ENCODE measurements at regions not wholly inside any gene's neighbourhood (a gene's known extent, or its start where the extent isn't known, plus 50 kb on each side); places are given as distances from the start of the nearest gene placed in this dataset.

DNA sequence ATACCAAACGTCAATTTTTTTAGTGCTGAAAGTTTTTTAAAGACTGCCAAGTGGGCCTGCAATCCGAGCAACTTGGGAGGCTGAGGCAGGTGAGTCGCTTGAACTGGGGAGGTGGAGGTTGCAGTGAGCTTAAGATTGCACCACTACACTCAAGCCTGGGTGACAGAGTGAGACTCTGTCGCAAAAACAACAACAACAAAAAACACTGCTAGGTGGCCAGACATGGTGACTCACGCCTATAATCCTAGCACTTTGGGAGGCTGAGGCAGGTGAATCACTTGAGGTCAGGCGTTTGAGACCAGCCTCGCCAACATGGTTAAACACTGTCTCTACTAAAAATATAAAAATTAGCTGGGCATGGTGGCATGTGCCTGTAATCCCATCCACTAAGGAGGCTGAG is 202.8 kb upstream of the COPS8 start:
- DNase-seq: no peak

DNA sequence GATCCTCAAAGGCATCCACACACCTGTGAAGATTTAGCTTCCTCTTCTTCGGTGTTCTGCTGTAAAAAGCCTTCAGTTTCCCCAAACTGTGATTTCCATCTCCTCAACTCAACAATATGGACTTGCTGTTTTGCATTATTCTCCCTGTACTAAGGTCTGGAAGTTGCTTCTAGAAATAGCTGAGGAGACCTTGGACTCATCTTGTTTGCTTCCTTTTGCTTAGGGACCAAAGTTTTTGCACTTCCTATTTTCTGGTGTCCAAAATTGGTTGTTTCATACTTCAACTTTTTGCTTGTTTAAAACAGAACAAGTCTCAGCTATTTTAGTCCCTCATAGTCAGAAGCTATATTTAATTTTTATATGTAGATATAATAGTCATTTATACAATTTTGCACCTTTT is 201.9 kb upstream of the COPS8 start:
- DNase-seq: no peak

DNA sequence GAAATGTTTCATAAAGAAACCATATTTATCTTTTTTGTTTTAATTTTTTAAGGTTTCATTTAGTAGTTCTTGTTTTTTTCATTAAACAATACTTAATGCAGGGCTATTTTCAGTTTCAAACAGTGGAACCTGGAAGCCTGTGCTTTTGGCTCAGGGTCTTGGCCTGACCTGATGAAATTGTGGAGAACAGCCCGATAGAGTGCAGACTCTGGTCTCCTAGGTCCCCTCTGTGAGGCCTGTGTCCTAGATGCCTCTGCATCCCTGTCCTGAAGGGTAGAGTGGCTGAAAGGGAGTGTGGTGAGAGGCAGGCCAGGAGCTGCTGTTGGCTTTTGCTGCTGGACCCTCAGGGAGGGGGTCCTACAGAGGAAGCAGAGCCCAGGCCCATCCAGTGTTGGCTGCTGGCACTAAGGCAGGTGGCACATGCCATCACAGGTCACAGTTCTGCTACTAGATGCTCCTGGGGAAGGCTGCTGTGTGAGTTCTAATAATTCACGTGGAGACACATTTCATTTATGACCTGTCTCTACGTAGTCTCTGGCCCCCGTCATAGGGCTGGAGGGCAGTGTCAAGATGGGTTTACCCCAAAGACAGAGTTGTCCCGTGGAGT is 201.0 kb upstream of the COPS8 start:
- no peak for DNase-seq

DNA sequence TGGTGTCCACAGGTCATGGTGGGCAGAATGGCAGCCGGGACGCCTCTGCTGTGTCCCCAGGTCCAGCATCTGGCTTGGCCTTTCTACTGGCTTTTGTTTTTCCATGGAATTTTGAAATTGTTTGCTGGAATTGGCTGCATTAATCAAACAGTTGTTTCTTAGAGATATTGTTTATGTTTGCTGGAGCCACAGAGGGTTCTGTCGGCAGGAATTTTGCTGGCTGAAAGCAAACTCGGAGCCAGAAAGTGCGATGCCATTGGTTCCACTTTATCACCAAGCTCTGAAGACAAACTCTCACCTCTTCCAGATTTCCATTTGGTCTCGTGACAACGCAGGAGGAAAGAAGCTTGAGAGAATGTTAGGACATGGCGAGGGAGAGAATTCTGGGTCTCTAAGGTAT is 199.2 kb upstream of the COPS8 start:
- DNase-seq: no peak

DNA sequence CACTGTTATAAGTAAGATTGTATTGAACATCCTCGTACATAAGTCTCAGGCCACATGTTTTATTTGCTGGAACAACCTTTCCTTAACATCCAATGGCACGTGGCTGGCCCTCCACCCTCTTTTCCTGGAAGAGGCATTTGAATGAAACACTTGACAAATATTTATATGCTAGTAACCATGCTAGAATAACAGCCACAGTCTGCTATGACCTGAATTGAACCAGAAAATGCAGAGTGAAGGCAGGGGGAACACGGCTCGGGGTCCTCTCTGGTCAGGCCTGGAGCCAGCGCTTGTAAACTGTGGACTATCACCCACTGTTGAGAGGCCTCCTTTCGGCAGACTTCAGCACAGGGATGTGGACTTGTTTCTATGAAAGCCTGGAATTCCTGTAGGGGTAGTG is 198.2 kb upstream of the COPS8 start:
- DNase-seq: no peak

DNA sequence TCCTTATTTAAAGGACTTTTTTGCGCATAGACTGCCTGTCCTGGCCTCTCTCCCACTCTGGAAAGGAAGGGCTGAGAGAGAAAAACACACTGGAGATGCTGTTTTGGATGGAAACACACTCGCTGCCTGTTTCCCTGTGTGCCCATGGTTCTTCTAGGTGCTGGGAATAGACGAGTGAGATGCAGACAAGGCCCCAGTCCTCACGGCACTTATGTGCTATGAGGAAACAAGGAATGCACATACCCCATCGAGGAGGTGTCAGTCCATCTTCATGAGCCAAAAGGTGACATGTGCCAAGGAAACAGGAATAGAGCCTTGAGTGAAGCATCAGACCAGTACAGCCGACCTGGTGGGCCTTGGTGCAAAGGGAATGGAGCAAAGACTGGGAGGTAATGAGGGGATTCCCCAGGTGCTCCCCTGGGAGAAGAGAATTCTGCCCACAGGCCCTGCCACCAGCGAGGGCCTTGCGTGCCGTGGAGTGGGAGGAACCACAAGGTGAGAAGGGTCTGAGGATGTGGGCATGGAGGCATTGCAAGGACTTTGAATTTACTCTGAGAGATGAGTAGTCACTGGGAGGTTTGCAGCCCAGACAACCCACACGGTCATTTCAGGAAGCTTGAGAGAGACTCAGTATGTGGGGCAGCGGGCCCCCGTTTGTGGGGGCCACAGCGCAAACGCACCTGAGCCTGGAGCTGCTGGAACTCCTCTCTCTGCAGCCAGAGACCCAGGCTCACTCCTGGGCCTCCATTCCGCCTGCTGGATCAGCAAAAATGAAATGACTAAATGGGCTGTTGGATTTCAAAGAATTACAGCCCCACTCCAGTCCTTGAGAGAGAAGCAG is 197.5 kb upstream of the COPS8 start:
- DNase-seq: no peak

DNA sequence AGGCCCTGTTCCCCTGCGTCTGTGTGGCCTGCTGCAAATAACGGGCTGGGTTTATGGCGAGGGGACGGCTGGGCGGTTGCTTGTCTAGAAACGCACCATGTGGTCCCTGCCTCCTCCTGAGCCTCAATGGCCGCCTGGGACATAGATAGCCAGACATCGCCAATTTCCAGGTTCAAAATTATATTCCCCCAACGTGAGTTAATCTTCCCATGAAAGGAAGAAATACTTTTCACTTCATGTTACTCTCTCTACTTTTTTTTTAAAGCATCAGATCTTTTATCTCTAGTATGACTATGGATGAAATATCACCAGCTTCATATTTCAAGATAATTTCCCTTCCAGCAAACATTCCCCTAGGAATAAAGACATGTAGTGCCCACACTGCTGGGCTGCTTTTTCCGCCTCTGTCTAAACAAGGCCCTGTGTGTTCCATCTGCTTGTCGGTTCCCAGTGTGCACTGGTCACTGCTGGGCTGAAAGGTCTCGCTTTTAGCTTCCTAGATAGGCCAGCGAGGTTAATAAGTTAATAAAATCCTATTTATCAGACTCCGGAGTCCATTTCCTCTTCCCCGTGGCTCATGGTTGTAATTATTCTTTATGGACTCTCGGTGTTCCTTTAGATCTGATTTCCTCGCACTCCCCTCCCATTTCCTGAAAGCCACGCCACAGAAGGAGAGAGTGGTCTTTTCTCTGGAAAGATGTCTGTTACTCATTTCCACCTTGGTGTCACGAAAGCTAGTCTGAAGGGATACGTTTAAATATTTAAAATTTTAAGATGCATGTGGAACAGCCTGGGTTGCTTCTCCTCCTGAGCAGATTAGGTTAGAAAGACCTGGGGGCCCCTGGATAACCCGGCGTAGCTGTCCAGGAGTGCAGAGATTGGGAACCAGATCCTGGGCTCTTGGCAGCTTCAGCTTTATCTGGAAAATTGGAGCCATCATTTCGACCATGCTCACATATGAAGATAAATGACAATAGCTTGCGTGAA is 196.6 kb upstream of the COPS8 start:
- no peak for DNase-seq

DNA sequence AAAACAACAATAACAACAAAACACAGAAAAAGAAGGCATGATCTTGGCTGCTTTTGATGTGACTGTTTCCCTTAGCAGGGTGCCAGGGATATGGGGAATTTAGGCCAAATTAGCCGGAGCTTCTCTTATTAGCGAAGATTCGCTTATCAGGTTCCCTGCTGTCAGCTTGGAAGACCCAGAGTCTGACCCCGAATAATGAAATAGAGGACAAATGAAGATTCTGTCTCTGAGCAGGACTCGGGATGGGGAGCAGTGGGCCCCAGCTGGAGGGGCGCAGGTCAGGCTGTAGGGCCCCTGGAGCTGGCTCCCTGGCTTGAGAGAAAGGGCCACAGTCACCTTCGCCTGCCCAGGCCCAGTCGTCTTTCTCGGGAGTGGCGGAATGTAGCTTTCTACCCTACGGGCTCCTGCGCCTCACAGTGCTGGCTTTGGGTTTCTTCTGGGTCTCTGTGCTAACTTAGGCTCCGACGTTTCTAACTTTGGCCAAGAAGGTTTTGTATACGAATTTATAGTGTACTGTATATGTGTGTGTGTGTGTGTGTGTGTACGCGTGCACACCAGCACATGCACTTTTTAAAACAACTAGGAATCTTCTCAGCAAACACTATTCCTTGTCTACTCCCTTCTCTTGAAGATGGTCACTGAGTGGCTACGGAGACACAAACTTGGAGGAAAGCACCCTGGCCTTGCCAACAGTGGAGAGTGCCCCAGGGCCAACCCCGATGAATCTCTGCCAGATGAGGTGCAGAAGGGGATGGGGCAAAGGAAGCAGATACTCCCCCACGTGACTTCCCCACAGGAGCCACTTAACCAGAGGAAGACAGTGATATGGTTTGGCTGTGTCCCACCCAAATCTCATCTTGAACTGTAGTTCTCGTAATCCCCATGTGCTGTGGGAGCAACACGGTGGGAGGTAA is 195.6 kb upstream of the COPS8 start:
- DNase-seq: no peak

DNA sequence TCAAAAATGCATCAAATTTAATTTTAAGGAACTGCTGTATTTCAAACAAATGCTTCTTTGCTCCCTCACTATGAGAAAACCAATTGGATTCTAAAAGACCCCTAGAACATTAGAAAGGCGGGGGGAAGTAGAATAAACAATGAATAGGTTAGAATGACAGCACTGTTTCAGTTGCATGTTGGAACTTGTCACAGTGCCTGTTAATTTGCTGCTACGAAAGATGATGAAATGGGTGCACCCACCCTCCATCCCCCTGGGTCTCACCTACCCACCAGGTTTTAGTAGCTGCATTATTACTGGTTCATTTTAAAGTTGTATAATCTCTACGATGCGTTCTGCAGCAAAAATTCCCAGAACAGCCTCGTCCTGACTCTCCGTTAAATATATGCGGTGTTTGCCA is 193.0 kb upstream of the COPS8 start:
- no peak for DNase-seq

DNA sequence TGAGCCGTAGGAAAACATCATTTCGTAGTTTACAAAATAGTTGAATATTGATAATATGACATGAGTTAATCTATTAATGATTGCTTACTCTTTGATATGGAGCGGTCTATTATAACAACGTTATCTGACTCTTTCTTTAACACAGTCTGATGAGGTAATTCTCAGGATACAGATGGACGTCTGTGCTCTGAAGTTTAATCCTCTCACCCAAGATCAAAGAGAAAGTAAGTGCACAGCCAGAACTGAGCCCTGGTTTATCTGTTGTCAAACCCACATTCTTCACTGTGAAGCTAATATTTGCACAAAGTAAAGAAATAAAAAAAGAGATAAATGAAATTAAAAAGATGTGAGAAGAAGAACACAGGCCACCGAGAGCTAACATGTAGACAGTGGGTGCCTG is 190.9 kb upstream of the COPS8 start:
- no peak for DNase-seq

DNA sequence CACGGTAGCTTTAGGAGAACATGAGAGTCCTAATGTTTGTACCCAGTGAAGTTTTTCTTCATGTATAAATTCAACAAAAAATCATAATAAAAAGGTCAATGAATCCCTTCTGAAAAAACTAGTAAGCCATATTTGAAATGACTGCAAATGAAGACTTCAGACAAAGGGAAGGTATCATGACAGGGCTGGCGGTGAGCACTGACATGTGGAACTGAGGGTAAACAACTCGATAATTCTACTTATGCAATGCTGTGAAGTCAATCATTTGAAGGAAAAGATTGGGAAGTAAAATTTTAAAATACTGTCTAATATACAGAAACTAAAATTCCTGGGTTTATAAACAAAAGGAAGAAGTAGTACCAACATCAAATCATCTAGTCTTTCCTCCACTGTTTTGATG is 190.2 kb upstream of the COPS8 start:
- DNase-seq: no peak

DNA sequence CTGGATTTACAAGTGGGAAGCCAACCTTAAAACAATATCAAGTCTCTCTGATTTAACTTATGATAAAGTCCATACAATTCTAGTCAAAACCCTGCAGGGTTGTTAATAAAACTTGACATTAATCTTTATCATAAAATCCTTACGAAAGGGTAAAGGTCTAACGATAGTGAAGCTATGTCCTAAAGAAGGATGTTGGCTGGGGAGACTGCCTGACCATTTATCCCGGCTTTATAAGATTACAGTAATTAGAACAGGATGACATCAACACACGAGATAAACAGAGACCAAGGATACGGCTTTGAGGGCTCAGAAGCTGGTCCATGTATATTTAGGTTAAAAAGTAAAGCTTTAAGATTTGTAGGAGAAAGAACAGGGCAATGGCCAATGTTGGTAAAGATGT is 189.0 kb upstream of the COPS8 start:
- DNase-seq: no peak

DNA sequence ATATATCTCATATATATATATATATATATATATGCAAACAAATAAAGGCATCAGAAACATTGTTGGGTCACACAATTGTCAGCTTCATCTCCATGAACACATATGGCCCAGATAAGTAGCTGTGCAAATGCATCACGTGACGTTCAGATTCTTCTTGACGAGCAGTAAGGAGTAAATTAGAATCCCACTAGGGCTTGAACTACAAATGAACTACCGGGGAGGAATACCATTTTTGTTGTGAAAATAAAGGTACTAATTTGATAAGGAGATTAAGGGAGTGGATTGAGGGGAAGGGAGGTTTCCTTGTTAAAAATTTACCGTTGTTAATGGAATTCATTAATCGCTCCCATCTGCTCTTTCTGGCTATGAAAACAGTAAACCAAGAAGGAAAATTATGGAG is 186.5 kb upstream of the COPS8 start:
- DNase-seq: no peak

DNA sequence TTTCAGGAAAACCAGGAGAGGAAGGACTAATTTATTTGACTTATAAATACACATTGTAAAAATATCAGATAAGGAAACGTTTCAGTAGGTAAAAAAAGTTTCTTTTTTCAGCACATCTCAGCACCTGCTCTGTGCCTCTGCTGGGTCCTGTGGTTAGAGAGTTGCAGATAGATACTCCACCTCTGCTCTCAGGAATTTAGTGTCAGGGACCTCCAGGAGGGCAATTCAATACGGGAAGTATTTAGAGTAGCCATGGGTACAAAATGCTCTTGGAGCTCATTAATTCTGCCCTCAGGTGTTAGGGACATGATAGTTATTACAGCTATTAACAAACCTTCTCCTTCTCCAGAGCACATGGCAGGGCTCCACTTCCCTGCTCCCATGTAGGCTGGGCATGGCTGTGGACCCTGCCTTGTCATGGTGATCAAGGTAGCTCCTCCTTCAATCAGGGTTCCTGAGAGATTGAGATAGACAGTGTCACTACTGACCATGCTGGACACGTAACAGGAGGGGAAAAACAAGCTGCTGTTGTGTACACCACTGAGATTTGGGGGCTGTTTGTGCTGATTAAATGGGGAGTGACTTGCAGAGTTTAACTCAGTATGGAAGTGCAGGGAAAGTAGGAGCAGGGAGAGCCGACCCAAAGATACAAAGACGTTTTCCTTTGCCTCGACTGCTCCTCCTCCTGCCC is 185.6 kb upstream of the COPS8 start:
- no peak for DNase-seq

DNA sequence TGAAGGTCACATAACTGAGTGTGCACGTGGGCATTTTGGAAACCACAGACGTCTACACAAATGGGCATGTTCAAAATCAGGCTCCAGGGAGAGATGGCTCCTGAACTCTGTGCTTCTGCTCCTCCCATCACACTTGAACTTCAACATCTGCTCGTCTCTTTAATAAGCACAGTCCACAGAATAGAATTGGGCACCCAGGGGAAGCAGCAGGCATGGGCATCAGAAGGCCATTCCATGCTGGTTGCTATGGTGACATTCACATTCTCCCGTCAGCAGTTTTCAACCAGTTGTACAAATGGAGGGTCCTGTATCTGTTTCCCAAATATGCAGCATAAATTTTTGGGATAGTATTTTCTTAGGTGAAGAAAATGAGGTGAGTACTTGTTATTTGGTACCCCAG is 183.7 kb upstream of the COPS8 start:
- no peak for DNase-seq

DNA sequence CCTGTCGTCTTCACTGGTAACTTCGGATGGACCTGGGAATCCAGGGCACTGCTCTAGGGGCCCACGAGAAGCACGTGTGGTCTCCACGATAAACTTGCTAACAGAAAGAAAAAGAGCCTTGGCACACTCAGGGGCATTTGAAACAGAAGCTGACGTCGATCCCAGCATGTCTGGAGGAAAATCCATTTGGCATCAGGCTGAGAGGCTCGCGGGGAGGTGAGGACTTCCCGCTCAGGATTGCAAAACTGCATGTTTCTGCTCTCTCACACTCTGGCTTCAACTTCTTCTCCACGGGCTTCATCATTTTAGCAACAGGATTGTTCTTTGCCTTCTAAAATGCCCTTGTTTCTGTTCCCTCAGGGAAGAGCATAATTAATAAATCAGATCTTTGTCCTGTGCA is 181.7 kb upstream of the COPS8 start:
- no peak for DNase-seq

DNA sequence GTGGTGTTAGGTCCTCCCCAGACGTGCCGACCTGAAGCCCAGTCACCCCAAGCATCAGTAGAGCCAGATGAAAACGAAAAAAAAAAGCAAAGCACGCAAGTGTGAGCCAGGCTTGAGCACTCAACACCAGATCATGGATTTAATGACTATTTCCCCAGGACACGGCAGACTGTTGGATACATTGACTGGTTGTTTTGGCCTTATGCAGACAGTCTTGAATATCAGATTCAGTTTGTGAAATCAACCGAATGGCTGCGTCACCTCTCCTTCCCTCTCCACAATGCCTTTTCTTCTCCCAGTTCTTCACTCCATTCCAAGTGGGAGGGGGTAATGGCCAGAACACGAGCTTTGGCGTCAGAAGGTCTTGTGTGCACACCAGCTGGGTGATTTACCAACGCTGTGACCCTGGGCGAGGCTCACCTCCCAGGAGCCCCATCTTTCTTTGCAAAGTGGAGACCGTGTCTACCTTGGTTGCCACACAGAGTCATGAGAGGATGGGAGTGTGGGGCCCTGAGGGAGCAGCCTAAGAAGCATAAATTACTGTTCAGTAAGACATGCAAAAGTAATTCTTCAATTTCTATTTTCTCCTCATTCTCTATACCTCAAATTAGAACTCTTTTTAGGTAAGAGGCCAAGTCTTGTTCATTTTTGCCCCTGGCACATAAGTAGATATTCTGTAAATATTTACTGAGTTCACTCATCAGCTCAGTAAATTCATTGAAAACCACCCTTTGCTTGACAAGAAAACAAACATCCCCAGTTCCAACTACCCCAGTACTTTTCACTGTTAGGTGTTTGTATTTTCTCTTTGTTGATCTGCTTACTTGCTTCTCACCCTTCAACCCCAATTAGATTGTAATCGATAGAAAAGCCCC is 181.1 kb upstream of the COPS8 start:
- DNase-seq: no peak

DNA sequence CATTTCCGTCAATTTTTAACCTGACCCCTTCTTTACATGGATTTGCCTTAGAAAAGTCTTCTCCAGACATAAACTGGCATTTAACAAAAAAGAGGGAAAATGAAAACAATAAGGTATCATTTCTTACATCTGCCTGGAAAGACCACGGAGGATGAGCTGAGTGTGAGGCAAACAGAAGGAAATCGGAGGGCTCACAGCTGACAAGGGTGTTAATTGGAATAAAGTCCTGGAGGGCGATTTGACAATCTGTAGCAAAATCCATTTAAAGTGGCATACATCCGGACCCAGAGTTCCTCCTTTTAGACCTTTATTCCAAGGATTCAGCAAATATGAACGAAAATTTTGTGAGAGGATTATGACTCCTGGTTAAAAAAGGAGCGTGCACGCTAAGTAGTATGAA is 179.7 kb upstream of the COPS8 start:
- DNase-seq: no peak

DNA sequence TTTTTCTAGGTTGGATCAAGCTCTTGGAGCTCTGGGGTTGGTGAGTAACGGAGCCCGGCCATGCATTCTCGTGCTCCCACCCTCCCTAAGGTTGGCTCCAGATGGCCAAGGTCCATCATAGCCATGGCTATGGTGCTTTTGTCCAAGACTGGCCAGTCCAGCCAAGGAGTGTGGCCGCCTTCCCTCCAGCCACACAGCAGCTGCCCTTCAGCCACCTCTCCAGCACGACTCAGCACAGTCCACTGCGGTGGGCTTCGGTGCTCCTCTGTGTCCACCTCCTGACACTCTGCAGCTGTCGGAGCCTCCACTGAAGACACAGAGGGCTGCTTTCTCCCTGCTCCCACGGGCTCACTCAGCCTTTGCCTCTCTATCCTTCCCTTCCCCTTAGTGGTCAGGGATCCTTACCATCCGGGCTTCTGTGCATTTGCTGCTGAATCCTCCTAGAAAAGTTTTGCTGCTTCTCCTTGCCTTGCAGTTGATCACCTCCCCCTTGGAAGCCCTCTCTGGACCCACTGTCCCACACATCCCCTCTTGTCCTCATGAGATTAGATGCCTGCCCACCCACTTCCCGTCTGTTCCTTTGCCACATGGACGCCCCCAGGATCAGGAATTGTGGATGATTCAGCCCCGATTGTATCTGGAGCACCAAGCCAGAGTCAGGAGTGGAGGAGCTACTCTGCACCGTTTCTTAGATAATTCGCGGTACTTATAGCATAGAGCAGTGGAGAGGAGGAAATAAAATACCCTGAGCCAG is 177.1 kb upstream of the COPS8 start:
- no peak for DNase-seq

DNA sequence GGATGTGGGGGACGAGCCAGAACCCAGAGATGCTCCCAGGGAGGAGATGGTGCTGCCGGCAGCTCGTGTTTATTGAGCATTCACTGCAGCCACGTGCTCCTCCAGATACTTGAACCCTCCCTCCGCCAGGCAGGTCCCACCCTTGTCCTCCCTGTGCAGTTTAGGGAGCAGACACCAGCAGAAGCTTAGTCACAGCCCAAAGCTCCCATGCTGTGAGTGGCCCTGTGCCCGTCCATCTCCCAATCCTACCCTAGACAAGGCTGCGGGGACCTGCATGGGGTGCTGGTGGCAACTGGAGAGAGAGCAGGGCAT is 176.5 kb upstream of the COPS8 start:
- DNase-seq: no peak
